Uterus (tissue), 3 donors: ENCODE measurements at regions not wholly inside any gene's neighbourhood (a gene's known extent, or its start where the extent isn't known, plus 50 kb on each side); places are given as distances from the start of the nearest gene placed in this dataset.

Experiments
- DNase-seq, 2 donors: peaks; one replicate each; pipeline ENCODE4 v3.0.0-alpha.2; 2019 to 2020
- H3K27ac ChIP-seq, 2 donors: fragments of 200-600 bp; sonication (generic); 1 replicate in 1 of 2; 2 replicates in 1 of 2; pipeline ENCODE4 v1.5.1; 2016 to 2018
- H3K27me3 ChIP-seq, 2 donors: fragments of 200-600 bp; sonication (generic); one replicate each; pipeline ENCODE4 v1.5.1; 2018 to 2019; ENCODE audit warnings: control low read depth in 1 of 2
- H3K36me3 ChIP-seq, 2 donors: fragments of 200-600 bp; sonication (generic); one replicate each; pipeline ENCODE4 v1.5.1; 2019; ENCODE audit warnings: control low read depth in 1 of 2
- H3K4me1 ChIP-seq, 2 donors: fragments of 200-600 bp; sonication (generic); one replicate each; pipeline ENCODE4 v1.5.1; 2018 to 2019; ENCODE audit warnings: control low read depth in 1 of 2
- H3K4me3 ChIP-seq, 2 donors: fragments of 200-600 bp; sonication (generic); 1 replicate in 1 of 2; 2 replicates in 1 of 2; pipeline ENCODE4 v1.5.1; 2018 to 2019; ENCODE audit warnings: mild to moderate bottlenecking in 1 of 2
- H3K9me3 ChIP-seq, 2 donors: fragments of 200-600 bp; sonication (generic); one replicate each; pipeline ENCODE4 v1.5.1; 2019; ENCODE audit warnings: control low read depth in 1 of 2
- POLR2A ChIP-seq, 2 donors: fragments of 450-650 bp; IDR thresholded peaks; one replicate each; pipeline ENCODE4 v1.6.1; 2016; ENCODE audit warnings: antibody characterized with exemption in 2 of 2, mild to moderate bottlenecking in 1 of 2, moderate library complexity in 1 of 2
- intact Hi-C: fragments of 100-400 bp; cut with DNase I; formaldehyde crosslinking; loops from one replicate; pipeline ENCODE4 v1.15.1; 2023; ENCODE audit warnings: low total_unique reads
- TF ChIP-seq, protein P1 (sequence below), 4 experiments: fragments of 200-600 bp in 2 of 4; fragments of 450-650 bp in 2 of 4; sonication (generic) in 2 of 4; IDR thresholded peaks; one replicate each; pipeline ENCODE4 v1.5.1; 2016 to 2019; ENCODE audit warnings: antibody characterized with exemption in 4 of 4, mild to moderate bottlenecking in 2 of 4, moderate library complexity in 1 of 4
- donor health status: DM: yes; HTN: yes; CAD: no.

DNA sequence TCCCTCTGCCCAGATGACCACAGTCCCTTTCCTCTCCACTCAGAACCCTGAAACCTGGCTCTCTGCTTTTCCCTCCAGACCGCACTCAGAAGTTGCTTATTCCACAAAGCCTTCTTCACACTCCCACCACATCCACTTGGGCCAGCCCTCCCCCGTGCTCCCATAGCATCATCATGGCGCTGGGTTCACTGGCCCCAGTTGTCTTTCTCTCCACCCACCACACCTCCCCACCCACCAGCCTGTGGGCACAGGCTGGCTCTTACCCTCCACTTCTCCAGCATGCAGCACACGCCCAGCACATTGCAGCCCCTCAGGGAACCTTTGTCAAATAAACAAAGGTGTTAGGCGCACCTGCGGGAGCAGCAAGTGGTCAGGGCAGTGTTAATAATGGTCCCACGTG is 130.0 kb downstream of the KATNIP start:
- no peak for DNase-seq
- Histone ChIP-seq H3K27me3 (no peaks in the 10 kb centered on the region), H3K9me3 (no peaks in the 10 kb centered on the region), H3K4me3 (no peak overlapping the region), H3K4me1 (no peaks in the 10 kb centered on the region), H3K27ac (no peak overlapping the region), H3K36me3 (no peaks in the 10 kb centered on the region)
- intact Hi-C loops = no loop called here
- TF ChIP-seq POLR2A (IDR thresholded peaks at IDR 0.05) = no peak
- TF ChIP-seq, protein P1, sequence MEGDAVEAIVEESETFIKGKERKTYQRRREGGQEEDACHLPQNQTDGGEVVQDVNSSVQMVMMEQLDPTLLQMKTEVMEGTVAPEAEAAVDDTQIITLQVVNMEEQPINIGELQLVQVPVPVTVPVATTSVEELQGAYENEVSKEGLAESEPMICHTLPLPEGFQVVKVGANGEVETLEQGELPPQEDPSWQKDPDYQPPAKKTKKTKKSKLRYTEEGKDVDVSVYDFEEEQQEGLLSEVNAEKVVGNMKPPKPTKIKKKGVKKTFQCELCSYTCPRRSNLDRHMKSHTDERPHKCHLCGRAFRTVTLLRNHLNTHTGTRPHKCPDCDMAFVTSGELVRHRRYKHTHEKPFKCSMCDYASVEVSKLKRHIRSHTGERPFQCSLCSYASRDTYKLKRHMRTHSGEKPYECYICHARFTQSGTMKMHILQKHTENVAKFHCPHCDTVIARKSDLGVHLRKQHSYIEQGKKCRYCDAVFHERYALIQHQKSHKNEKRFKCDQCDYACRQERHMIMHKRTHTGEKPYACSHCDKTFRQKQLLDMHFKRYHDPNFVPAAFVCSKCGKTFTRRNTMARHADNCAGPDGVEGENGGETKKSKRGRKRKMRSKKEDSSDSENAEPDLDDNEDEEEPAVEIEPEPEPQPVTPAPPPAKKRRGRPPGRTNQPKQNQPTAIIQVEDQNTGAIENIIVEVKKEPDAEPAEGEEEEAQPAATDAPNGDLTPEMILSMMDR (IDR thresholded peaks at IDR 0.05) = no peak

DNA sequence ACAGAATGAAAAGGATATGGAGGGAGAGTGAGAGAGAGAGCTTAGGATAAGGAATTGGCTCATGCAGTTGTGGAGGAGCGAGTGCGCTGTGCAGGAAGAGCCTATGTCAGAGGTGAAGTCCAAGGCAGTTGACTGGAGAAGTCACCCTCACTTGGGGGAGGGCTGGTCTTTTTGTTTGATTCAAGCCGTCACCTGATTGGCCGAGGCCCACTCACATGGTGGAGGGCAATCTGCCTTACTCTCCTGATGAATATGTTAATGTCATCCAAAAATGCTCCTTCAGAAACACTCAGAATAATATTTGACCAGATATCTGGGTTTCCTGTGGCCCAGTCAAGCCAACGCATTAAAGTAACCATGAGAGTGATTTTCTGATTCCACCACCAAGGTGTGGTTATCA is 131.7 kb downstream of the KATNIP start:
- H3K9me3 ChIP-seq = no peaks in the 10 kb centered on the region
- intact Hi-C loops = no loop called here
- no peaks in the 10 kb centered on the region for H3K27me3 ChIP-seq
- no peak for DNase-seq
- H3K4me3 ChIP-seq = no peak overlapping the region
- H3K27ac ChIP-seq = no peak overlapping the region
- no peaks in the 10 kb centered on the region for H3K36me3 ChIP-seq
- no peaks in the 10 kb centered on the region for H3K4me1 ChIP-seq
- no peak for TF ChIP-seq POLR2A (IDR thresholded peaks at IDR 0.05)
- TF ChIP-seq, protein P1 (IDR thresholded peaks at IDR 0.05) = no peak

DNA sequence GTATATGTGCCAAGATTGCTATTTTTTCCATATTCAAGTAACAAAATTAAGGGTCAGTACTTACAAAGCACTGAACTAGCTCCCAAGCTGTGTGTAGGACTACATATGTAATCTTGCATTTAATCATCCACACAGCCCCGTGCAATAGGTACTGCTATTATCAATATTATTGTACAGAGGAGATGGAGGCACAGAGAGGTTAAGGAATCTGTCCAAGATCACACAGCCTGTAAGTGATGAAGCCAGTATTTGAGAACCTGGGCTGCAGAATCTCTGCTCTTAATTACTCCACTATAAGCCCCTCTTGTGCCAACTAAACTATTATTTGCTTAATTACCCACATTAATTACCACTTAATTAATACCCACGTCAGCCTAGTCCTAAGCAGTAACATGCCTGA is 134.1 kb downstream of the KATNIP start:
- intact Hi-C loops = no loop called here
- Histone ChIP-seq H3K27ac (no peak overlapping the region), H3K4me1 (no peaks in the 10 kb centered on the region), H3K27me3 (no peaks in the 10 kb centered on the region), H3K9me3 (no peaks in the 10 kb centered on the region), H3K4me3 (no peak overlapping the region), H3K36me3 (no peaks in the 10 kb centered on the region)
- no peak for DNase-seq
- no peak for TF ChIP-seq POLR2A (IDR thresholded peaks at IDR 0.05)
- TF ChIP-seq, protein P1 (IDR thresholded peaks at IDR 0.05) = no peak

DNA sequence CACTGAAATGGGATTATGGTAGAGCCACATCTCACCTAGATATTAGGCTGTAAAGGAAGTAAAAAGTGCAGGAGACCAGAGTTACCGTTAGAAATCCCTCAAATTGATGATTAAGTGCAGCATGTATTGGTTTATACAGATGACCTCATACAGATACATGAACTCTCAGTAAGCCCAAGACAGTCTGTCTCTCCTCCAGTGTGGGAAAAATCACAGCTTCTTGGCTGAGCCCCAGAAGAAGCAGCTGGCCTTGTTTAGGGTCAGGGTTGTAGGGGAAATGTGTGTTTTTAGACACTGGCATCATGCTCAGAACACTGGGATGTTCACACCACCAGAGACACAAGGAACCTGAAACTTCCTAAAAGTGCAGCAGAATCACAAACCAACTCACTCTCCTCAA is 135.9 kb downstream of the KATNIP start:
- no peak overlapping the region for H3K27ac ChIP-seq

DNA sequence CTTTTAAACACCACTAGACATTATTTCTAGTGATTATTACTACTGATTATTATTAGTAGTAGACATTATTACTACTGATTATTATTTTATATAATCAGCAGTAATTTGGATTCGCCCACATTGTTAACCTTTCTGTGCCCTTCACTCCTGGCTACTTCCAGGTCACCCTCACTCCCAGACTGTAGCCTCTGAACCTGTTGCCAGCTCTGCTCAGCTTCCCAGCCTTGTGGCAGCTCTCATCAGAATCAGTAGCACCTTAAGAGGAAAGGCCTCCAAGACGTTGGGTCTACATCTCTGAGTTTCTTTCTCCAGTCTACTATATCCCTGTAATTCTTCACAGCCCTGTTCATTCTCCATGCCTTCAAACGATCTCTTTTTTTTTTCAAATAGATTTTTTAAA is 137.0 kb downstream of the KATNIP start:
- no peak overlapping the region for H3K27ac ChIP-seq
- DNase-seq = no peak
- no peaks in the 10 kb centered on the region for H3K36me3 ChIP-seq
- no peaks in the 10 kb centered on the region for H3K4me1 ChIP-seq
- H3K9me3 ChIP-seq = no peaks in the 10 kb centered on the region
- H3K27me3 ChIP-seq = no peaks in the 10 kb centered on the region
- no peak overlapping the region for H3K4me3 ChIP-seq
- no peak for TF ChIP-seq POLR2A (IDR thresholded peaks at IDR 0.05)
- TF ChIP-seq, protein P1 (IDR thresholded peaks at IDR 0.05) = no peak
- intact Hi-C loops = no loop called here

More for the DNA sequence above, 135.9 kb downstream of the KATNIP start:
- no peaks in the 10 kb centered on the region for H3K9me3 ChIP-seq
- no peaks in the 10 kb centered on the region for H3K36me3 ChIP-seq
- H3K27me3 ChIP-seq = no peaks in the 10 kb centered on the region
- intact Hi-C loops = no loop called here
- H3K4me3 ChIP-seq = no peak overlapping the region
- TF ChIP-seq, protein P1 (IDR thresholded peaks at IDR 0.05) = no peak
- DNase-seq = no peak
- no peaks in the 10 kb centered on the region for H3K4me1 ChIP-seq
